NCI-H2029 treated with DMSO at 0.1 percent for 48 hours (cell line): ENCODE measurements at regions not wholly inside any gene's neighbourhood (a gene's known extent, or its start where the extent isn't known, plus 50 kb on each side); places are given as distances from the start of the nearest gene placed in this dataset.
A peak's percentile ranks its signal among the peaks of the same experiment; 100 is the strongest.
"Not testable (repeated sequence)": the region's sequence is repeated elsewhere in the genome, so short reads cannot be mapped to it uniquely, and the experiment has no call there.

Experiments
- DNase-seq: peaks from one replicate; lab custom pipeline; 2025; lab: John Stamatoyannopoulos, UW

- no peak for DNase-seq
These were observed 245.9 kb downstream of the MID1IP1 start for GRCh38 chrX:39047174-39047573.

GRCh38 chrX:39049975-39050374 is 248.7 kb downstream of the MID1IP1 start:
- no peak for DNase-seq

- no peak for DNase-seq
These were observed 249.2 kb downstream of the MID1IP1 start for GRCh38 chrX:39050427-39050826.

GRCh38 chrX:39052751-39053150 is 251.5 kb downstream of the MID1IP1 start:
- no peak for DNase-seq

- DNase-seq, result no peak
These were observed 257.5 kb downstream of the MID1IP1 start for GRCh38 chrX:39058724-39059123.

GRCh38 chrX:39059866-39060265 is 258.6 kb downstream of the MID1IP1 start:
- no peak for DNase-seq

DNA sequence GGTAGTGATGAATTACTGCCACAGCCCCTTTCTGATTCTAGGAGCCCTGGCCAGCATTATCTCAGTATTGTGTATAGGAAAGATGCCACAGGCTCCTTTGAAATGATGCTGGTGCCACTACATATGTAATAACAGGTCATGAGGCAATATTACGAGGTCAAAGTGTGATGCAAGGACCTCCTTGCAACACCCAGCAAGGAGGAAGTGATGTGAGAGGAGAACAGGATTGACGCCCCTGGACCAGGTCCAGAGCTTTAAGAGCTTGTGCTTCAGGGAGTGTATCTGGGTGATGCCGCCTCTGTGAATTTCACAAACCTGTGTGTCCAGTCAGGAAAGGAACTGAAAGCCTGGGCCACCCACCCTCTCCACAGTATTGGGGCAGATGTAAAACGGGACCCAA is 261.8 kb downstream of the MID1IP1 start:
- peak; percentile 89 for DNase-seq

DNA sequence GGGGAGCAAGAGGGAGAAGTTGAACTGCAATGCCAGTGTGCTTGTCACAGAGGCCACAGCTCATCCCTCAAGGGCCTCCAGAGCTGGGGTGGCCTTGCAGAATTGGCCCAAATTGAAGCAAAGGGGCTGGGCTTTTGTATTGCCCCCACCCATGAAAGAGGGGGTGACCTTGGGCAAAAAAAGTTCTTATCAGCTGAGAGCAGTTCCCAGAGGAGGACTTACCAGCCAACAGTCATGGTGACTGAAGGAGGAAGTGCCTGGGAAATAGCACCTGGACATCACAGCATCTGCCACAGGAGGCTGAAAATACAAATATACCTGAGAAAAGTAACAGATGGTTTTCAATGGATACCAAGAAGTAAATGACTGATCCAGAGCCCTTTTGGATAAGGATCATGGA is 262.4 kb downstream of the MID1IP1 start:
- no peak for DNase-seq

DNA sequence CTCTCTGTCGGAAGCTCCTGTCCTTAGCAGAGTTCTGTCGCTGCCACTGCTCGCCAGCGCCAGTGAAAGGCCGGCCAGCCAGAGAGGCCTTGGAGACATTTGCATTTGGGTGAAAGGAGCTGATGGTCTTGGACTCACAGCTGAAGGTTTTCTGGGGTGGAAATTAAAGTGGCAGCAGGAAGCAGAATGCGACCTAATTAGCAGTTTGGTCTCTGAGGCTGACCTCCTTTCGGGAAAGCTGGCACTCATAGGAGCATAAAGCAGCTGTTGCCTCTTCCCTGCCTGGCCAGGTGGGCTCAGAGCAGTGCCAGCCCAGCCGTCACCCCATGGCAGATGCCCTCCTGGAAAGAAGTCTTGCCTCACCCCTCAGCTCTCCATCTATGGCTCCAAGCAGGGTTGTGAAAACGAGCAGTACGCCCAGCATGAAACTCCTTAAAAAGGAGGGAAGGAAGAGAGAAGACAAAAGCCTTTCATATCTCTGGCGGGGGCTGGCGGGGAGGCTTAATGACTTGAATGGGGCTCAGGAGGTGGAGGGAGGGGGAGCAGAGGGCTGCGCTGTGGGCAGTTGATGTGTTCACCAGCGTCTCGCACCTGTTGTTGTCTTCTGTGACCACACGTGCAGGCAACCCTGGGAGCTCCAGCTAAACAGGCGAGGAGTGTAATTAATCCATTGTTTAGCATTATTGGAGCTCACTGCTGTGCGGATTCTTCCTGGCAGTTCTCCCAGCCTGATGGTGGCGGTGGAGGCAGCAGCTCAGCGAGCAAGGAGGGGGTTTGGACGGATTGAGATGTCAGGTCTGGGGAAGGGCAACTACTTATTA is 264.0 kb downstream of the MID1IP1 start:
- DNase-seq, result peak; percentile 23

GRCh38 chrX:39067866-39068265 is 266.6 kb downstream of the MID1IP1 start:
- DNase-seq, result no peak

- not testable (repeated sequence) for DNase-seq
These were observed 267.4 kb downstream of the MID1IP1 start for GRCh38 chrX:39068634-39069033.

DNA sequence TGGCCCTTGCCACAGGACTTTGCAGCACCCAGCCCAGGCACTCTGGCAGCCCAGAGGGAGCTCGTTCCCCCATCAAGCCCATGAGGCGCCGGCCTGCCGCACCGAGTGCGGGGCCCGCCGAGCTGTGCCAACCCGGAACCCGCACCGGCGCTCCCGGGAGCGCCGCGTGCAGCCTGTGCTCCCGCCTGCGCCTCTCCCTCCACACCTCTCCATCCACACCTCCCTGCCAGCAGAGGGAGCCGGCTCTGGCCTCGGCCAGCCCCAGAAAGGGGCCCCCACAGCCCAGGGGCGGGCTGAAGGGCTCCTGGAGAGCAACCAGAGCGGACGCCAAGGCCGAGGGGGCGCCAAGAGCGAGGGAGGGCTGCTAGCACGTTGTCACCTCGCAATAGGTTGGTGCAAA is 268.8 kb downstream of the MID1IP1 start:
- DNase-seq, result no peak

GRCh38 chrX:39073131-39073530 is 271.9 kb downstream of the MID1IP1 start:
- DNase-seq, result no peak

- DNase-seq, result no peak
These were observed 295.3 kb downstream of the MID1IP1 start for GRCh38 chrX:39096599-39096998.

DNA sequence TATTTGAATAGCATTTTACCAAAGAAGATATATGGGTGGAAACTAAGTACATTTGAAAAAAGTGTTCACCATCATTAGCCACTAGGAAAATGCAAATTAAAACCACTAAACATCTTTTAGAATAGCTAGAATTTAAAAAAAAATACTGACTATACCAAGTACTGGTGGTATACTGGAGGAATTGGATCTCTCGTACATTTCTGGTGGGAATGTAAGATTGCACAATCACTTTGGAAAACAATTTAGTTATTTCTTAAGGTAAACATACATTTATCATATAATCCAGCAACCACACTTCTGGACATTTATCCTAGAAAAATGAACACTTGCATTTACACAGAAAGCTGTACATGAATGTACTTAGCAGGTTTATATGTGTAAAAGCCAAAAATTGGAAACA is 303.5 kb downstream of the MID1IP1 start:
- DNase-seq, result no peak

DNA sequence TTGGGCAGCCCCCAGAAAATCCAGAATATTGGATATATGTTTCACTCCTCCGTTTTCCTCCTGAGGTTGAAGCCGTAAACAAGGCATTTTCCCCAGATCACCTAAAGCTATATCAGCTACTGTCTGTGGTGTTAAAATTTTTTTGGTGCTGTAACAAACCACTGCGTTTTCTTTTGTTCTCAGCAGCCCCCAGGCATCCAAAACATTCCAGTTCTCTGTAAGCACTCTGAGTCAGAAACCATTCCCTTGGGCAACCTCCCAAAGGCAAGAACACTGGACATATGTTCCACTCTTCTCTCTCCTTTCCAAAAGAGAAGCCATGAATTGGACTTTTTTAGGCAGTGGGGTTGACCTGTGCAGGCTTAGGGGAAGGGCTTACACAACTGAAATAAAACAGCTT is 310.9 kb downstream of the MID1IP1 start:
- DNase-seq, result no peak

- no peak for DNase-seq
These were observed 313.9 kb downstream of the MID1IP1 start for GRCh38 chrX:39115166-39115565.

DNA sequence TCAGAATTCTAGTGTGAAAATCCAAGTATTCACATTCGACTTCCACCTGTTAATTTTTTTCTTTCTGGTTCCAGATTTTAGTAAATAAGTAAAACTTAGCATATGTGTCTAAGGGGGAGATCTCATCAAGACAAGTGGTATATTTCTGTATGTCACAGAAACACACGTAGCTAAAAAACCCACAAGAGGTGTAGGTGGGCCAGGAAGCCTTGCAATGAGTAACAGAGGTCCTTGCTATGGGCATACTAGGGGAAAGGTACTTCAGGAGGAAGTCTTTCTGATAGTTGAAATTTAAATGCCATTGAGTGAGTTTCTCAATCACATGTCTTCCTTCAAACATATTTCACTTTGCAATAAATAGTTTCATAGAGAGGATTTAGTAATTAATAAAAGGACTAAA is 315.8 kb downstream of the MID1IP1 start:
- no peak for DNase-seq

DNA sequence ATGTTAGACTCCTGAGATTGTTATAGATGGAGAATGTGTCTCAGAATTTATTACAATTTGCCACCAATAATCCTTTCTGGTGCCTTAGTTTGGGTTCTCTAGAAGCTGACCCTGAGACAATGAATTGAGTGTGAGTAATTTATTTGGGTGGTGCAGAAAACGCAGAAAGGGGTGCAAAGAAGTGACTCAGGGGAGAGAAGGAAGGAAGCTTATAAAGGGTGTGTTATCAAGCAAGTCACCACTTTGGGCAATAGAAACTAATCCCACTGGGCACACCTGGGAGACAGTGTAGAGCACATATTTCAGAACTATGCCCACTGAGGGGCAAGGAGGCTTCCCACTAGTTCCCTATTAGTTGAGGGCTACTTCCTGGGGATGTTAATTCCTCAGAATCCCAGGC is 320.6 kb downstream of the MID1IP1 start:
- DNase-seq, result no peak

- no peak for DNase-seq
These were observed 324.6 kb downstream of the MID1IP1 start for GRCh38 chrX:39125834-39126233.

DNA sequence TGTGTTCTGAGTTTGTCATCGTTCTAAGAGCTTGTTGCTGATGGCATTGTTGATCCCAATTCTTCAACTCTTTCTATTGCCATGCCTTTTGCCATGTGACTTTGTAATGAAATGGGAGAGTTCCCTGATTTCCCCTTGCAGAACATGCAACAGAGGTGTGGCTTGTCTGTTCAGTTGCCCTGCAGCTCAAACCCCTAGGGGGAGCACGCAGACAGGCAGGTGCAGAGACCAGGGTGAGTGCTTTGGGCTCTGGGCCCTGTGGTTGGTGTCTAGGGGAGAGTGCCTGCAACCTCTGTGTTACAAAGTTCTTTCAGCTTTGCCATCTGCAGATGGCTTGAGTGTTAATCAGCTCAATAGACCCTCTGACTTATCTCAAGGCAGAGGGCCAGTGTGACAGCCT is 332.7 kb downstream of the MID1IP1 start:
- no peak for DNase-seq

GRCh38 chrX:39137363-39137954 is 336.2 kb downstream of the MID1IP1 start:
- peak; percentile 33 for DNase-seq

DNA sequence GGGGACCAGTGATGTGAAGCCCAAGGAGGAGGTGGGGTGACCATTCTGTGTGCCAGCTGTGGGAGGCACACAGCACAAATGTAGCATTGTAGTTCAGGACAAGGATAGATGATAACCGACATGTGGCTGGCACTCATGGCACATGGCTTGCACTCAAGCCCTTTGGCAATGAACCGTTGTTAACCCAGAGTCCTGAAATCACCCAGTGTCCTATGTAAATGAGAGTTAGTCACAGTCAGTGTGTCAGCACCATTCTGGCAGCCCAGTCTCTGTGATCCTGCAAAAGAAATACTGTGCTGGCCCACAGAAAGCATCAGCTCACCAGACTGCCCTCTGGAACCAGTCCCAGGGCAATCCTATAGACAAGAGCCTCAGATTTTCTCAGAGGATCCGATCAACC is 339.3 kb downstream of the MID1IP1 start:
- DNase-seq, result no peak

DNA sequence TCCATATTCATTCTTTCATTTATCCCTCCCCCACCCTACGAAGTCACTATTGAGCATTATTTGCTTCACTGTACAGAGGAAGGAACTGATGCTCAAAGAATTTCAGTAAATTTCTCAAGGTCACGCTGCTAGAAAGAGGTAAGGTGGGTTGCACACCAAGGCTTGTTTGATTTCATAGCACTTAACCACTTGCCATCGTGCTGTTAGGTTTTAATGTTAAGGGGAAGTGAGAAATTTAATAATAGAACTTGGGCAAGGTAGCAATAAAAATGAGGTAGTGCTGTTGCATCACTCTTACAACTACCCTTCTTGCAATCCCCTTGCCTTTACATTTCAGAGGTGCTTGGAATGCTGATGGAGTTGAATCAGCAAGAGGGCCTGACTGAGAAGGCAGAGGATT is 343.1 kb downstream of the MID1IP1 start:
- no peak for DNase-seq
